A673 (cell line): ENCODE measurements at regions not wholly inside any gene's neighbourhood (a gene's known extent, or its start where the extent isn't known, plus 50 kb on each side); places are given as distances from the start of the nearest gene placed in this dataset.
"Not testable (repeated sequence)": the region's sequence is repeated elsewhere in the genome, so short reads cannot be mapped to it uniquely, and the experiment has no call there.

Experiments used
- BruUV-seq: library from RNA; stranded (reverse); fragments of 400-500 nt; replicated peaks from 2 replicates; lab custom pipeline; 2021; lab: Mats Ljungman, UMichigan
- CTCF ChIA-PET: fragments of 300-600 bp; sonication (Branson Sonifier 250); formaldehyde crosslinking; loops from one replicate; lab custom pipeline; 2022; ENCODE audit warnings: antibody characterized with exemption; lab: Charles Lee
- POLR2A ChIA-PET: fragments of 300-600 bp; sonication (Branson Sonifier 250); formaldehyde crosslinking; loops from one replicate; lab custom pipeline; 2022; ENCODE audit warnings: antibody characterized with exemption; ENCODE audit not compliant: low non-redundant PET; lab: Charles Lee
- DNase-seq: peaks from one replicate; pipeline ENCODE4 v3.0.0-alpha.2; 2015; ENCODE audit warnings: low spot score
- H3K27ac ChIP-seq: fragments of 200-600 bp; sonication (generic); 2 replicates; pipeline ENCODE4 v1.5.1; 2016; ENCODE audit warnings: mixed run types, low read depth, mild to moderate bottlenecking, mixed read lengths, antibody characterized with exemption, low read length; ENCODE audit not compliant: poor library complexity, severe bottlenecking
- H3K27me3 ChIP-seq: fragments of 200-600 bp; sonication (generic); replicated peaks from 2 replicates; pipeline ENCODE4 v1.6.1; 2017; ENCODE audit warnings: mixed run types, low read depth, mild to moderate bottlenecking, mixed read lengths, antibody characterized with exemption, low read length; ENCODE audit not compliant: insufficient read depth, poor library complexity
- H3K36me3 ChIP-seq: fragments of 200-600 bp; sonication (generic); 2 replicates; pipeline ENCODE4 v1.6.1; 2016; ENCODE audit warnings: mixed run types, mild to moderate bottlenecking, mixed read lengths, antibody characterized with exemption, low read length; ENCODE audit not compliant: insufficient read depth, poor library complexity, severe bottlenecking
- H3K4me1 ChIP-seq: fragments of 200-600 bp; sonication (generic); 2 replicates; pipeline ENCODE4 v1.6.1; 2017; ENCODE audit warnings: mixed run types, mild to moderate bottlenecking, mixed read lengths, antibody characterized with exemption, low read length; ENCODE audit not compliant: insufficient read depth, poor library complexity, severe bottlenecking
- H3K4me3 ChIP-seq: fragments of 200-600 bp; sonication (generic); 2 replicates; pipeline ENCODE4 v1.5.1; 2016; ENCODE audit warnings: low read depth, mixed run types, mild to moderate bottlenecking, mixed read lengths, low read length; ENCODE audit not compliant: poor library complexity, severe bottlenecking
- H3K9me3 ChIP-seq: fragments of 200-600 bp; sonication (generic); 2 replicates; pipeline ENCODE4 v1.6.1; 2016; ENCODE audit warnings: mixed run types, low read depth, mild to moderate bottlenecking, mixed read lengths, antibody characterized with exemption, low read length; ENCODE audit not compliant: poor library complexity, severe bottlenecking
- EZH2 ChIP-seq: fragments of 200-600 bp; sonication (generic); IDR thresholded peaks from 2 replicates; pipeline ENCODE4 v1.6.1; 2017; ENCODE audit warnings: borderline replicate concordance, low read depth, mild to moderate bottlenecking, mixed read lengths, antibody characterized with exemption, low read length; ENCODE audit not compliant: poor library complexity, severe bottlenecking
- intact Hi-C: fragments of 100-400 bp; cut with micrococcal nuclease; formaldehyde crosslinking; loops from one replicate; pipeline ENCODE4 v1.10.0; 2022; ENCODE audit not compliant: unreplicated experiment
- TF ChIP-seq, protein P1 (sequence below): fragments of 300-800, 200-600 bp; sonication (generic); conservative IDR thresholded peaks from 2 replicates; pipeline ENCODE4 v1.5.1; 2017; ENCODE audit warnings: low read depth, mild to moderate bottlenecking, antibody characterized with exemption, low read length, moderate library complexity, mixed read lengths

DNA sequence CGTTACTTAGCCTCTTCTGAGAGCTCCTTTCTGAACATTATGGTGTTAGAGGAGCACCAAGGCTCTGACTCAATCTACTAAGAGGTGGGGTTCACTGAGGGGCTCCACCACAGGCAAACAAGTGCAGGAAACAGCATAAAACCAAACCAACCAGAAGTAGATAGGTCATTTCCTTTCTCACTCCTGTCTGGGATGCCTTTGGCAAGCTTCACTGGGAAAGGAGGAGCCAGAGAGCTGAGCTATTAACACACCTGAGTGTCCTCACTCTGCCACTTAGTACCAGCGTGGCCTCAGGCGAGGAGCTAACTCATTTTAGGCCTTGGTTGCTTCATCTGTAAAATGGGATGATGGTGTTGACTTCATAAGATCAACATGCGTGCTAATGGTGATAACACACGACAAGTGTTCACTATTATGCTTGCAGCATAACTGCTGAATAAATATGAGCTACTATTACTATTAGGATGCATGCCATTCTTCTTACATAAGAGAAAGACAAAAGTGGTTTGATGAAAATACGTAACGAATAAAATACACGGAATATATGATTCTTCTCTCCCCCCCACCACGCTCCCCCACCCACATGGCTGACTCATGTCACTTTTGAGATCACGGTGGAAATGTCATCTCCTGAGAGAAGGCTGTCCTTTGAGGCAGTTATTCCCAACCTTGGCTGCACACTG lies 185.4 kb downstream of the BCAS1 start:
- no peak for DNase-seq
- Histone ChIP-seq H3K27ac (peak overlapping the region; percentile 21), H3K36me3 (no peaks in the 10 kb centered on the region), H3K4me1 (peaks cover 25% of the 10 kb centered on the region), H3K4me3 (no peak overlapping the region), H3K27me3 (no peaks in the 10 kb centered on the region), H3K9me3 (no peaks in the 10 kb centered on the region)
- POLR2A ChIA-PET, result interaction anchor here (0.7 kb wide), 1 partner anchor 1553 kb away, joined by 8 read pairs; no protein-coding TSS in a partner anchor
- CTCF ChIA-PET, result interaction anchor here (0.7 kb wide), 1 partner anchor 1135 kb away, joined by 5 read pairs; no protein-coding TSS in a partner anchor
- TF ChIP-seq EZH2, result no peak
- TF ChIP-seq, protein P1, sequence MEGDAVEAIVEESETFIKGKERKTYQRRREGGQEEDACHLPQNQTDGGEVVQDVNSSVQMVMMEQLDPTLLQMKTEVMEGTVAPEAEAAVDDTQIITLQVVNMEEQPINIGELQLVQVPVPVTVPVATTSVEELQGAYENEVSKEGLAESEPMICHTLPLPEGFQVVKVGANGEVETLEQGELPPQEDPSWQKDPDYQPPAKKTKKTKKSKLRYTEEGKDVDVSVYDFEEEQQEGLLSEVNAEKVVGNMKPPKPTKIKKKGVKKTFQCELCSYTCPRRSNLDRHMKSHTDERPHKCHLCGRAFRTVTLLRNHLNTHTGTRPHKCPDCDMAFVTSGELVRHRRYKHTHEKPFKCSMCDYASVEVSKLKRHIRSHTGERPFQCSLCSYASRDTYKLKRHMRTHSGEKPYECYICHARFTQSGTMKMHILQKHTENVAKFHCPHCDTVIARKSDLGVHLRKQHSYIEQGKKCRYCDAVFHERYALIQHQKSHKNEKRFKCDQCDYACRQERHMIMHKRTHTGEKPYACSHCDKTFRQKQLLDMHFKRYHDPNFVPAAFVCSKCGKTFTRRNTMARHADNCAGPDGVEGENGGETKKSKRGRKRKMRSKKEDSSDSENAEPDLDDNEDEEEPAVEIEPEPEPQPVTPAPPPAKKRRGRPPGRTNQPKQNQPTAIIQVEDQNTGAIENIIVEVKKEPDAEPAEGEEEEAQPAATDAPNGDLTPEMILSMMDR, result no peak
- intact Hi-C loops, result no loop called here
- no TSS peak for BruUV-seq

DNA sequence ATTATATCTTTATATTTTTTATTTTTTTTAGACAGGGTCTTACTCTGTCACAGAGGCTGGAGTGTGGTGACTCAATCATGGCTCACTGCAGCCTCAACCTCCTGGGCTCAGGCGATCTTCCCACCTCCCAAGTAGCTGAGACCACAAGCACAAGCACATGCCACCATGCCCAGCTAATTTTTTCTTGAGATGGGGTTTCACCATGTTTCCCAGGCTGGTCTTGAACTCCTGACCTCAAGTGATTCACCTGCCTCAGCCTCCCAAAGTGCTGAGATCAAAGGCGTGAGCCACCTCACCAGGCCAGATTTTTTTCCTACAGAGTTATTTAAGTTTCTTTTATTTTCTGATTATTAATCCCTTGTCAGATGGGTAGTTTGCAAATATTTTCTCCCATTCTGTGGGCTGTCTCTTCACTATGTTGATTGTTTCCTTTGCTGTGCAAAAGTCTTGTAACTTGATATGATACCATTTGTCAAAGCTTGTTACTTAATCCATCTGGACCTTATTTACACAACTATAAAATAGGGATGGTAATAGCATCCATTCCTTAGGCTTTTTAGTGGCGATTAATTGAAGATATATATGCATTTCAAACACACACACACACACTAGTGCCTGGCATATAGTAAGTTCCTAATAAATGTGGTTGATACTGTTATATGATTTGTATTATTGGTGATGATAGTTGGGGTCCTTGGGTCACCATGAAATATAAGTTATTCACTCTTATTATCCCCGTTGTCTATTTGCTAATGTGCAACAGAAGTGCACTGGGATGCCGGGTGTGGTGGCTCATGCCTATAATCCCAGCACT lies 187.1 kb downstream of the BCAS1 start:
- TF ChIP-seq, protein P1, result no peak
- no peak for TF ChIP-seq EZH2
- intact Hi-C loops, result no loop called here
- ChIA-PET CTCF (no interaction called here), POLR2A (no interaction called here)
- Histone ChIP-seq H3K4me1 (peaks cover 13% of the 10 kb centered on the region), H3K27ac (no peak overlapping the region), H3K4me3 (no peak overlapping the region), H3K27me3 (no peaks in the 10 kb centered on the region), H3K36me3 (no peaks in the 10 kb centered on the region), H3K9me3 (no peaks in the 10 kb centered on the region)
- no TSS peak for BruUV-seq
- DNase-seq, result no peak

- H3K4me3 ChIP-seq, H3K9me3 ChIP-seq, DNase-seq, CTCF ChIA-PET, H3K27ac ChIP-seq, H3K36me3 ChIP-seq, BruUV-seq, intact Hi-C loops, POLR2A ChIA-PET, H3K27me3 ChIP-seq: not testable (repeated sequence)
- H3K4me1 ChIP-seq, result peaks cover 13% of the 10 kb centered on the region
Observed at GRCh38 chr20:53882438-53882986, 187.9 kb downstream of the BCAS1 start.
